Uterus (tissue), 3 donors: ENCODE measurements at regions not wholly inside any gene's neighbourhood (a gene's known extent, or its start where the extent isn't known, plus 50 kb on each side); places are given as distances from the start of the nearest gene placed in this dataset.

Experiments used
- DNase-seq, 2 donors: peaks; one replicate each; pipeline ENCODE4 v3.0.0-alpha.2; 2019 to 2020
- H3K27ac ChIP-seq, 2 donors: fragments of 200-600 bp; sonication (generic); 1 replicate in 1 of 2; 2 replicates in 1 of 2; pipeline ENCODE4 v1.5.1; 2016 to 2018
- H3K27me3 ChIP-seq, 2 donors: fragments of 200-600 bp; sonication (generic); one replicate each; pipeline ENCODE4 v1.5.1; 2018 to 2019; ENCODE audit warnings: control low read depth in 1 of 2
- H3K36me3 ChIP-seq, 2 donors: fragments of 200-600 bp; sonication (generic); one replicate each; pipeline ENCODE4 v1.5.1; 2019; ENCODE audit warnings: control low read depth in 1 of 2
- H3K4me1 ChIP-seq, 2 donors: fragments of 200-600 bp; sonication (generic); one replicate each; pipeline ENCODE4 v1.5.1; 2018 to 2019; ENCODE audit warnings: control low read depth in 1 of 2
- H3K4me3 ChIP-seq, 2 donors: fragments of 200-600 bp; sonication (generic); 1 replicate in 1 of 2; 2 replicates in 1 of 2; pipeline ENCODE4 v1.5.1; 2018 to 2019; ENCODE audit warnings: mild to moderate bottlenecking in 1 of 2
- H3K9me3 ChIP-seq, 2 donors: fragments of 200-600 bp; sonication (generic); one replicate each; pipeline ENCODE4 v1.5.1; 2019; ENCODE audit warnings: control low read depth in 1 of 2
- CTCF ChIP-seq, 4 experiments: fragments of 200-600 bp in 2 of 4; fragments of 450-650 bp in 2 of 4; sonication (generic) in 2 of 4; IDR thresholded peaks; one replicate each; pipeline ENCODE4 v1.5.1; 2016 to 2019; ENCODE audit warnings: antibody characterized with exemption in 4 of 4, mild to moderate bottlenecking in 2 of 4, moderate library complexity in 1 of 4
- POLR2A ChIP-seq, 2 donors: fragments of 450-650 bp; IDR thresholded peaks; one replicate each; pipeline ENCODE4 v1.6.1; 2016; ENCODE audit warnings: antibody characterized with exemption in 2 of 2, mild to moderate bottlenecking in 1 of 2, moderate library complexity in 1 of 2
- intact Hi-C: fragments of 100-400 bp; cut with DNase I; formaldehyde crosslinking; loops from one replicate; pipeline ENCODE4 v1.15.1; 2023; ENCODE audit warnings: low total_unique reads
- donor health status: DM: yes; HTN: yes; CAD: no.

GRCh38 chr1:67937651-67938050 is 104.4 kb upstream of the GNG12 start:
- TF ChIP-seq POLR2A (IDR thresholded peaks at IDR 0.05): no peak
- TF ChIP-seq CTCF (IDR thresholded peaks at IDR 0.05): no peak
- intact Hi-C loops: no loop called here
- Histone ChIP-seq H3K27ac (no peak overlapping the region), H3K36me3 (no peaks in the 10 kb centered on the region), H3K9me3 (no peaks in the 10 kb centered on the region), H3K4me3 (no peak overlapping the region), H3K27me3 (no peaks in the 10 kb centered on the region), H3K4me1 (no peaks in the 10 kb centered on the region)
- peak in 1 of 2 donors; percentile 35 for DNase-seq

- no peak for DNase-seq
- H3K36me3 ChIP-seq: no peaks in the 10 kb centered on the region
- no peak overlapping the region for H3K4me3 ChIP-seq
- H3K9me3 ChIP-seq: no peaks in the 10 kb centered on the region
- intact Hi-C loops: no loop called here
- H3K4me1 ChIP-seq: no peaks in the 10 kb centered on the region
- TF ChIP-seq CTCF (IDR thresholded peaks at IDR 0.05) (no peak), POLR2A (IDR thresholded peaks at IDR 0.05) (no peak)
- H3K27ac ChIP-seq: no peak overlapping the region
- no peaks in the 10 kb centered on the region for H3K27me3 ChIP-seq
Observed at GRCh38 chr1:67937010-67937409, 103.7 kb upstream of the GNG12 start.

- TF ChIP-seq POLR2A (IDR thresholded peaks at IDR 0.05) (no peak), CTCF (IDR thresholded peaks at IDR 0.05) (no peak)
- H3K27me3 ChIP-seq: no peaks in the 10 kb centered on the region
- intact Hi-C loops: no loop called here
- no peaks in the 10 kb centered on the region for H3K4me1 ChIP-seq
- H3K4me3 ChIP-seq: no peak overlapping the region
- H3K27ac ChIP-seq: no peak overlapping the region
- no peaks in the 10 kb centered on the region for H3K36me3 ChIP-seq
- H3K9me3 ChIP-seq: no peaks in the 10 kb centered on the region
- no peak for DNase-seq
Observed at GRCh38 chr1:67935560-67935959, 102.3 kb upstream of the GNG12 start.

GRCh38 chr1:67931198-67931597 is 97.9 kb upstream of the GNG12 start:
- no peak overlapping the region for H3K4me3 ChIP-seq
- DNase-seq: no peak
- intact Hi-C loops: no loop called here
- H3K27ac ChIP-seq: no peak overlapping the region
- no peaks in the 10 kb centered on the region for H3K27me3 ChIP-seq
- no peaks in the 10 kb centered on the region for H3K36me3 ChIP-seq
- H3K9me3 ChIP-seq: no peaks in the 10 kb centered on the region
- no peaks in the 10 kb centered on the region for H3K4me1 ChIP-seq
- TF ChIP-seq CTCF (IDR thresholded peaks at IDR 0.05): no peak
- no peak for TF ChIP-seq POLR2A (IDR thresholded peaks at IDR 0.05)

- no peak overlapping the region for H3K4me3 ChIP-seq
- H3K4me1 ChIP-seq: no peaks in the 10 kb centered on the region
- H3K27ac ChIP-seq: no peak overlapping the region
- no peak for DNase-seq
- H3K36me3 ChIP-seq: no peaks in the 10 kb centered on the region
- H3K27me3 ChIP-seq: no peaks in the 10 kb centered on the region
- no peaks in the 10 kb centered on the region for H3K9me3 ChIP-seq
- no peak for TF ChIP-seq CTCF (IDR thresholded peaks at IDR 0.05)
- intact Hi-C loops: no loop called here
Observed at GRCh38 chr1:67923074-67923473, 89.8 kb upstream of the GNG12 start.
